ENCODE measurements at regions not wholly inside any gene's neighbourhood (a gene's known extent, or its start where the extent isn't known, plus 50 kb on each side); places are given as distances from the start of the nearest gene placed in this dataset.
"Not testable (repeated sequence)": the region's sequence is repeated elsewhere in the genome, so short reads cannot be mapped to it uniquely, and the experiment has no call there.

DNA sequence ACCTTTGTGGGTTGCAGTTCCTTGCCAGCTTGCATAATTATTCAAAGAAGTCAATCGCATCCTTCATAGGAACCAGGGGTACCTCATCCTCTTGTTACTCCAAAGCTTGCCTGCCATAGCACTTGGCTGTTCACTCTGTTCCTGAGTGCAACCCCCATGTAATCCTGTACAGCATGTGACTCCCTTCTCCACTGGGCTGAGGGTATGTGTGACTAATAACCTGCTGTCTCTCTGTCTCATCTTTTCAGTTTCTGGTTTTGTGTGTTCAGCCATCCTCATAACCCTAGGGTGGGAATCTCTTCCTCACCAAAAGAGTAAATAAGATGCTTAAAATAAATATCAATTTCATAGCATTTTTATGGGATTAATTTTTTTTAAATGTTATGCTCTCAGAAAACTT is 351.9 kb downstream of the S1PR1 start:
- DNase-seq, result no peak

GRCh38 chr1:101592845-101593244 is 356.0 kb downstream of the S1PR1 start:
- DNase-seq, result no peak

- no peak for DNase-seq
These were observed 359.1 kb downstream of the S1PR1 start for GRCh38 chr1:101595881-101596374.

DNA sequence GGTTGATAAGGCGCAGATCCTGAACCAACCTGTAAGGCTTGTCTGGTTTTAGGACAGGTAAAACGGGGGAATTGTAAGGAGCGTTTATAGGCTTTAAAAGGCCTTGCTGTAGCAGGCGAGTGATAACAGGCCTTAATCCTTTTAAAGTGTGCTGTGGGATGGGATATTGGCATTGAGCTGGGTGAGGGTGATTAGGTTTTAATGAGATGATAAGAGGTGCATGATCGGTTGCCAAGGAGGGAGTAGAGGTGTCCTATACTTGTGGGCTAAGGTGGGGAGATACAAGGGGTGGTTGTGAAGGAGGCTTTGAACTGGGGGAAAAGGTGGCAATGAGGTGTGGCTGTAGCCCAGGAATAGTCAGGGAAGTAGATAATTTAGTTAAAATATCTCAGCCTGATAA is 363.8 kb downstream of the S1PR1 start:
- not testable (repeated sequence) for DNase-seq

DNA sequence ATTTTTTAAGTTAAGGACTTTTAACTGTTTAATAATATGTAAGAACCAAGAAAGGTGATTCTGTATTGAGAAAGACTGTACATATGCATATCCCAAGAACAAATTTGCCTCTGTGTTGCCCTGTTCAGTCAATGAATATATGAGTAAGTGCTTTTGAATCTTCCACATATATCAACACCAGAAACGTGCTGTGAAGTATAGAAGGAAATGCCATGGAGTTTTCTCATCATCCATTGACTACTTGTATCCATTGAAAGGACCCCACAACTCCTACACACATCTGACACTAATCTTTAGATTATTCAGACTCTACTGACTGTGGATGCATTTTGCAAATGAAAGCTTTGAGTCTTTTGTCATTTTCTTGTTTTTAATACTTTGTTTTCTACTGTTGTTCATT is 366.9 kb downstream of the S1PR1 start:
- DNase-seq, result no peak

DNA sequence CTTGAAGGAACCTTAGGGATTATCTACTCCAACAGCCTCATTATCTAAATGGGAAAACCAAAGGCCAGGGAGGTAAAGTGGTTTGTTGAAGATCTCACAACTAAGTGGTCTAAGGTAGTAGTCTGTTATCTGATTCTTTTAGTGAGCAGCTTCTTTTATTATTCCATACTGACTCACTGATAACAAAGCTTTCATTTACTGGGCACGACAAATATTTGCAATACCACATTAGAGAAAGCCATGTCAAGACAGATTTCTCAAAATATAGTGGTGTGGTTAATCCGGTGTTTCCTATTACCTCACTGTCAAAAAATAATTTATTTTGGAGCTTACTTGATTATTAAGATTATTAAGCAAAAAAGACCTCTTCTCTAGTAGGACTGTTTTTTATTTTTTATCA is 369.1 kb downstream of the S1PR1 start:
- no peak for DNase-seq

- DNase-seq, result no peak
These were observed 376.7 kb downstream of the S1PR1 start for GRCh38 chr1:101613546-101613945.

- no peak for DNase-seq
These were observed 377.8 kb downstream of the OLFM3 start for GRCh38 chr1:101618900-101619299.

DNA sequence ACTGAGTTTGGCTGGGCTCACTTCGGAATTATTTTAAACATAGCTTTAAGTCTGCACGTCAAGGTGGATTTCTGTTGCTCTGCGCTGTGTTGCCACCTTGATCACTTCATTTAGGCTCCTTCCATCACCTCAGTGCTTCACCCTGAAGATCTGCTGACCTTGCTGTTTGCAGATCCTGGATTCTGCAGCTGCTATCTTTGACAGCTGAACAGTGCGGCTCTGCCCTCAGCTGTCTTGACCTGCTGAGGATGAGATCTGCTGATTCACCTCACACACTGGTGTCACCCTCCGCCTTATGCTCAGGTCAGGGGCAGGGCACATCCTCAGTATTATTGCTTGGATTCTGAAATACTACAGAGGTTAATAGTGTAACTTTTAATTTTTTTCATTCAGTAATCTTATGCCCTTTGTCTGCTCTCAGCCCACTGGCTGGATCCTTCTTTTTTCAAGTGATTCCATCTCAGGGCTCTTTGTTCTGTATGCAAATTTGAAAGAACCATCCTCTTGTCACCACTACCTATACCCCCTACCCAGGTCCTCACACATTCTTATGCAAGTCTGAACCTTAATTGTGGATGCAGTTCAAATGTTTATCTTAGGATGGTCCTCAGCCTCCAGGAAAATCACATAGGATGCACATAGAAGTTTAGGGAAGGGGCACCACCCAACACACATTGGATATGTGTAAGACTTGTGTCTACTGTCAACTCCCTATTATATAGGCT is 364.0 kb downstream of the OLFM3 start:
- no peak for DNase-seq

GRCh38 chr1:101645810-101646209 is 350.9 kb downstream of the OLFM3 start:
- no peak for DNase-seq

DNA sequence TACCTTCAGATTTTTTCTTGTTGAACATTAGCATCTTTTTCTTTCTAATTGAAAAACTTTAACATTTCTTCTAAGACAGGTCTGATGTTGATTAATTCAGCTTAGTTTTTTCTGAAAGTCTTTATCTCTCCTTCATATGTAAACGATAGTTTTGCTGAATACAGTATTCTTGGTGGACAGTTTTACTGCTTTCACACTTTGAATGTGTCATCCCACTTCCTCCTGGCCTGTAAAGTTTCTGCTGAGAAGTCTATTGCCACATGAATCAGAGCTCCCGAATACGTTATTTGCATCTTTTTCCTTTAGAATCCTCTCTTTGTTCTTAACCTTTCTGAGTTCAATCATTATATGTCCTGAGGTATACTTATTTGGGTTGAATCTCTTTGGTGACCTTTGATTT is 344.2 kb downstream of the OLFM3 start:
- no peak for DNase-seq

GRCh38 chr1:101653482-101653946 is 343.2 kb downstream of the OLFM3 start:
- DNase-seq, result no peak

DNA sequence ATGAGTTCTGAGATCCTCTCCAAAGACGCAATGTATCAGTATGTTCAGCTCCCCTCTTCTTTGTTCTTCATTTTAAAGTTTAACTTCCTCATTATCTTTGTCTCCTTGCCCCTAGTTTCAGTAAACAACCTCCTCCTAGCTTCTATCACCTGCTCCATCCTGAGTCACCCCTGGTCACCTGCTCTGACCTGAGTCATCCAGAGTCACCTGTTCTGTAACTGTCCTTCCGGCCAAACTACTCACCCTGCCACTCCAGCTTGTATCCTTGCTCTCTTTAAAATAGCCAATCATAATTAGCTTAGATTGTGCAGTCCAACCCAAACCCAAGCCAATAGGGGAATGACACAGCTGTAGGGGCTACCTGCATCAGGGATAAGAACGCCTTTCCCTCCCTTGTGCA is 332.0 kb downstream of the OLFM3 start:
- no peak for DNase-seq

DNA sequence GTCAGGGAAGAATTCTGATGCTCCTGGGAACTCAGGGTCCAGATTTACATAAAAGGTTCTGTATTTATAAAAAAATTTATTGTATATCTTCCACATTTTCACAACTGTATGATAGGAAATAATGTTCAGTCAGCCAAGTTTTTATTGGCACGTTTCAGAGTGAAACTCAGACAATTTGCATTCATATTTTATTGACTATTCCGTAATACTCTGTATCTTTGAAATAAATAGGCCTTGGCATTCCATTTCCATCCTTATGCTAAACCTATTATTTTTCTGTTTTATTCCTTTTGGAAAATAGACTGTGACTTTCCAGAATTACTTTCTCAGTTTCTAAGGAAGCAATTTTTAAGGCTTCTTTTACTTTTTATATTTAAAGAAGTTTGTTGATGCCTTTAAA is 329.0 kb downstream of the OLFM3 start:
- no peak for DNase-seq

DNA sequence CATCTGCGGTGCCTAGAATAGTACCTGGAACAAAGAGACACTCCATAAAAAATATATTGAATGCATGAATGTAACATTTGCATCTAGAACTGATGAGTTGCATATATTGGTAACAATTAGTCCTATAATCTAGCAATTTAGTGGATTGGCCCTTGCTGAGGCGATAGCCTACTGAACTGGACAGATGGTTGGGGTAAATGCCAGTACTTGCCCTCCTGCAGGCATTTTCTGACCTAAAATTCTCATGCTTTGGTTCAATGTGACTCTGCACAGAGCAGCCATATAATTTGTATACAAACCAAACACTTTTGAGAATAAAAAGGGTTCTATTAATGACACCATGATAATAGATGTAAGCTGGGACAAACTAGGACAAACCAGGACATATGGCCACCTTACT is 313.6 kb downstream of the OLFM3 start:
- no peak for DNase-seq

DNA sequence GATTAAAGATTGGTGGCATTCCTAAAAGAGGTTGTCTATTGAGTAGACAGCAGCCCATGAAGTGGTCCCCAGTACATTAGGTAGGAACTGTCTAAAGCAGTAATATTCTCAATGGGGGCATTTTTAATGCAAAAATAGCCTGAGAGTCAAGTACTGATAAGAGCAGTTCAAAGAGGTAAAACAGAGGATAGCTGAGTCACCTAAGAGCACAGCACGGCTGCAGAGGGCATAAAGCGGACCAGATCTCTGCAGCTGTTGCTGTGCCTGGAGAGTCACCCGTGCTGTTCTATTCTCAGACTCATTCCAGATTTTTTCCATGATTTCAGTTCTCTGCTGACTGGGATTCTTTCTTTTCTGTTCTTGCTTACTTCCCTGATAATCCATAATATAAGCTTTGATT is 313.2 kb downstream of the OLFM3 start:
- no peak for DNase-seq

GRCh38 chr1:101697072-101697471 is 299.7 kb downstream of the OLFM3 start:
- DNase-seq, result no peak

- no peak for DNase-seq
These were observed 298.0 kb downstream of the OLFM3 start for GRCh38 chr1:101698681-101699080.

- no peak for DNase-seq
These were observed 291.8 kb downstream of the OLFM3 start for GRCh38 chr1:101704895-101705294.

DNA sequence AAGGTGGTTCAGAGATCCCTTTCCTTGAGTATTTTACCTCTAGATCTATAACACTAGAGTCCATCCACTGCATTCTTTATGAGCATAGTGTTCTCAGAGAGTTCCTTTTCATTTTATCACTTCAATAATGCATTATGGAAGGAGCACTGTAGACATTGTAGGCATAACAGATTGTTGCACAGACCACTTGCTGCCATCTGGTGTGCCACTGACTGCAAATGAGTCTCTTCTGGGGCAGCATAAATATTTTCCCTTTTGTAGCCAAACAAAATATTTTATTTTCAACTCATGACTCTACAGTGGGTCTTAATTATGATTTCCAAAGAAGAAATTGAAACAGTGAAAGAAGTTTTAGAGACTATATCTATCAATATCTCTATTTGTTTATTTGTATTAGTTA is 290.4 kb downstream of the OLFM3 start:
- no peak for DNase-seq

DNA sequence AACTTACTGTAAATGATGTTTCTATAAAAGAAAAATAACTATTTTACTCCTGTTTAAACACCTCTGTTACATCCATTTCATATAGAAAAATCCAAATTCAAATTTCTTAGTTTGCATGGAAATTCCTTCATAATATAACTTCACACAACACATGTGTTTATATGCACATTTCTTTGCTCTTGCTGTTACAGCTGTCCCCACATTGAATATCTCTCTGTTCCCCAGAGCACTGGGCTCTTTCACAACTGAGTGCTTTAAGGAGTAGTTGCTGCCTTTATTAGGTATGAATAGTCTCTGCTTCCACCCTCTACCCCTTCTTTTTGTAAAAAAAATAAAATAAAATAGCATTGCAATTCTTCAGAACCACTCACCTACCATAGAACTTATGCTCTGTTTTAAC is 287.0 kb downstream of the OLFM3 start:
- DNase-seq, result no peak

- no peak for DNase-seq
These were observed 283.0 kb downstream of the OLFM3 start for GRCh38 chr1:101713760-101714159.

- DNase-seq, result no peak
These were observed 273.3 kb downstream of the OLFM3 start for GRCh38 chr1:101723415-101723814.

DNA sequence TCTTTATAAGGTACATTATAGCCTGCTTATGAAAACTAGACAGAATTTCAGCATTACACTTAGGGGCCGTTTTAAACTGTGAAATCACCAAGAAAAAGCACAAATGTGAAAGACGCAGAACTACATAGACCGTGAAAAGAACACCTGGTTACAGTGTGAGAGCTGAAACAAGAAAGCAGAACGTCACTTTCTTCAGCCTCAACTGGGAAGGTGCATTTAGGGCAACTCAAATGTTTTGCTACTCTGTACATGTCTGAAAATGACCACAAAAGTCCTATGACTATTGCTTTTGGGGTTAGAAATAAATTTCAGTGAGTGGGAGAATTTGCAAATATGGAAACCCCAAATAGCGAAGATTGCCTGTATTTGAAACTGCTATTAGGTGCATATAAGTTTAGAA is 268.7 kb downstream of the OLFM3 start:
- DNase-seq, result no peak

- no peak for DNase-seq
These were observed 266.2 kb downstream of the OLFM3 start for GRCh38 chr1:101730559-101730958.
